OCI-LY1 (cell line): ENCODE measurements at regions not wholly inside any gene's neighbourhood (a gene's known extent, or its start where the extent isn't known, plus 50 kb on each side); places are given as distances from the start of the nearest gene placed in this dataset.

Experiments
- H2AFZ ChIP-seq: fragments of 200-600 bp; sonication (generic), shearing (Covaris generic); 2 replicates; pipeline ENCODE4 v1.6.0; 2014; ENCODE audit warnings: antibody characterized with exemption, mild to moderate bottlenecking, low read length
- H3F3A ChIP-seq: fragments of 200-600 bp; sonication (generic), shearing (Covaris generic); 2 replicates; pipeline ENCODE4 v1.6.0; 2014; ENCODE audit warnings: mild to moderate bottlenecking, antibody characterized with exemption, low read length, moderate library complexity; ENCODE audit not compliant: insufficient read depth
- H3K27ac ChIP-seq: fragments of 200-600 bp; sonication (generic); 2 replicates; pipeline ENCODE4 v1.5.1; 2014; ENCODE audit warnings: low read length, mixed run types, mild to moderate bottlenecking, low read depth; ENCODE audit not compliant: poor library complexity, severe bottlenecking
- H3K27me3 ChIP-seq: fragments of 200-600 bp; sonication (generic); 2 replicates; pipeline ENCODE4 v1.6.0; 2014; ENCODE audit warnings: antibody characterized with exemption, mild to moderate bottlenecking, low read length, moderate library complexity; ENCODE audit not compliant: insufficient read depth
- H3K36me3 ChIP-seq: fragments of 200-600 bp; sonication (generic); 2 replicates; pipeline ENCODE4 v1.6.1; 2014; ENCODE audit warnings: mild to moderate bottlenecking, antibody characterized with exemption, low read length, moderate library complexity, mixed read lengths; ENCODE audit not compliant: insufficient read depth
- H3K4me1 ChIP-seq: fragments of 200-600 bp; sonication (generic); 2 replicates; pipeline ENCODE4 v1.5.1; 2014; ENCODE audit warnings: mild to moderate bottlenecking, low read length, moderate library complexity; ENCODE audit not compliant: insufficient read depth, severe bottlenecking
- H3K4me2 ChIP-seq: fragments of 200-600 bp; sonication (generic), shearing (Covaris generic); 2 replicates; pipeline ENCODE4 v1.6.1; 2014; ENCODE audit warnings: low read length
- H3K4me3 ChIP-seq: fragments of 200-600 bp; sonication (generic); 2 replicates; pipeline ENCODE4 v1.5.1; 2014; ENCODE audit warnings: low read length, low read depth, mild to moderate bottlenecking, mixed read lengths; ENCODE audit not compliant: poor library complexity, severe bottlenecking
- H3K79me2 ChIP-seq: fragments of 200-600 bp; shearing (Covaris generic); 2 replicates; pipeline ENCODE4 v1.6.1; 2016; ENCODE audit warnings: mixed run types, low read length, mixed read lengths; ENCODE audit not compliant: insufficient read depth
- H3K9ac ChIP-seq: fragments of 200-600 bp; sonication (generic), shearing (Covaris generic); 2 replicates; pipeline ENCODE4 v1.6.1; 2014; ENCODE audit warnings: mild to moderate bottlenecking, low read length, mixed read lengths
- H3K9me2 ChIP-seq: fragments of 200-600 bp; sonication (generic), shearing (Covaris generic); 2 replicates; pipeline ENCODE4 v1.6.1; 2014; ENCODE audit warnings: low read depth, mild to moderate bottlenecking, low read length, mixed read lengths
- H3K9me3 ChIP-seq: fragments of 200-600 bp; shearing (Covaris generic); 2 replicates; pipeline ENCODE4 v1.6.1; 2014; ENCODE audit warnings: low read length, mixed read lengths
- H4K20me1 ChIP-seq: fragments of 200-600 bp; sonication (generic), shearing (Covaris generic); 2 replicates; pipeline ENCODE4 v1.6.0; 2016; ENCODE audit warnings: mild to moderate bottlenecking, low read length; ENCODE audit not compliant: insufficient read depth
- EZH2 ChIP-seq: fragments of 200-600 bp; sonication (generic), shearing (Covaris generic); IDR thresholded peaks from 2 replicates; pipeline ENCODE4 v1.8.0; 2017; ENCODE audit warnings: borderline replicate concordance, mixed run types, mild to moderate bottlenecking, antibody characterized with exemption, low read length, moderate library complexity, mixed read lengths
- TF ChIP-seq, protein P1 (sequence below): fragments of 200-600 bp; sonication (generic), shearing (Covaris generic); IDR thresholded peaks from 2 replicates; pipeline ENCODE4 v1.5.1; 2017; ENCODE audit warnings: mild to moderate bottlenecking, antibody characterized with exemption, low read length, moderate library complexity, mixed read lengths

DNA sequence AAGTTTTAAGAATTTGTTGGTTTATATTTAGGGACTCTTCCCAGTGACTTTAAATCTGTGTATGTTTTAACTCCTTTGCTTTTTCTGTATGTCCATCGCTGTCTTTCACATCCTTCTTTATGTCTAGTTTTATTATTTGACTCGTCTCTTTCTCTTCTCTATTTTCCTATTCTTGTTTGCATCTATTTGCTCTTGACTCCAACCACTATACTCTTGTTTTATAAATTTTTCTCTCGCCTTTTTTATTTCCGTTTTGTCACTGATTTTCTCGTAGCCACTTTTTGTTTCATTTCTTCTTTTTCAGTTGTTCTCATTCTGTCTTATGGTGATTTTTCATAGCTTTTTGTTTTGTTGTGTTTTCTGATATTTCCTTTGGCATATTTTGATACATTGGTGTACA, 170.5 kb upstream of the NETO1 start:
- no peak overlapping the region for H2AFZ ChIP-seq
- no peak overlapping the region for H3K4me2 ChIP-seq
- H3K36me3 ChIP-seq = no peaks in the 10 kb centered on the region
- no peak overlapping the region for H3K9ac ChIP-seq
- H3K4me3 ChIP-seq = no peak overlapping the region
- no peak overlapping the region for H3K27ac ChIP-seq
- H3K9me3 ChIP-seq = no peaks in the 10 kb centered on the region
- no peaks in the 10 kb centered on the region for H3F3A ChIP-seq
- TF ChIP-seq, protein P1, sequence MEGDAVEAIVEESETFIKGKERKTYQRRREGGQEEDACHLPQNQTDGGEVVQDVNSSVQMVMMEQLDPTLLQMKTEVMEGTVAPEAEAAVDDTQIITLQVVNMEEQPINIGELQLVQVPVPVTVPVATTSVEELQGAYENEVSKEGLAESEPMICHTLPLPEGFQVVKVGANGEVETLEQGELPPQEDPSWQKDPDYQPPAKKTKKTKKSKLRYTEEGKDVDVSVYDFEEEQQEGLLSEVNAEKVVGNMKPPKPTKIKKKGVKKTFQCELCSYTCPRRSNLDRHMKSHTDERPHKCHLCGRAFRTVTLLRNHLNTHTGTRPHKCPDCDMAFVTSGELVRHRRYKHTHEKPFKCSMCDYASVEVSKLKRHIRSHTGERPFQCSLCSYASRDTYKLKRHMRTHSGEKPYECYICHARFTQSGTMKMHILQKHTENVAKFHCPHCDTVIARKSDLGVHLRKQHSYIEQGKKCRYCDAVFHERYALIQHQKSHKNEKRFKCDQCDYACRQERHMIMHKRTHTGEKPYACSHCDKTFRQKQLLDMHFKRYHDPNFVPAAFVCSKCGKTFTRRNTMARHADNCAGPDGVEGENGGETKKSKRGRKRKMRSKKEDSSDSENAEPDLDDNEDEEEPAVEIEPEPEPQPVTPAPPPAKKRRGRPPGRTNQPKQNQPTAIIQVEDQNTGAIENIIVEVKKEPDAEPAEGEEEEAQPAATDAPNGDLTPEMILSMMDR = no peak
- no peak for TF ChIP-seq EZH2
- H3K27me3 ChIP-seq = no peaks in the 10 kb centered on the region
- H3K9me2 ChIP-seq = no peaks in the 10 kb centered on the region
- H3K4me1 ChIP-seq = no peaks in the 10 kb centered on the region
- no peaks in the 10 kb centered on the region for H3K79me2 ChIP-seq
- H4K20me1 ChIP-seq = no peaks in the 10 kb centered on the region

DNA sequence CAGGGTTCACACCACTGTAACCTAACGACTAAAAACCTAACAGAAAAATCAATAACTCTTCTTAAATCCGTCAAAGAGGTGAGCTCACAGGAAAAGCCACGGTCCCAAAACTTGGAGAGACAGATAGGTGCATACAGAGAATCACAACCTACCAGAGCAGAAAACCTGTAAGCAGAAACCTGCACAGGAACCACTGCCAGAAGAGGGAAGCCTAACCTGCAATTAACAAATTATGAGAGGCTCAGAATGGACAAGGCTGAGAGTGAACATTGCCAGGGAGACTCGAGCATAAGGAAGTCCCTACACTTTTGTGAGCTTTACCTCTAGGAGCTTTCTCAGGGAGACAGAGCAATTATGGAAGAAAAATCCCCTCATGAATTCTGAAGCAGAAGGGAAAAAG, 156.2 kb upstream of the NETO1 start:
- Histone ChIP-seq H3K9me2 (no peaks in the 10 kb centered on the region), H3F3A (no peaks in the 10 kb centered on the region), H3K4me2 (no peak overlapping the region), H3K4me3 (no peak overlapping the region), H3K4me1 (no peaks in the 10 kb centered on the region), H3K79me2 (no peaks in the 10 kb centered on the region), H3K27me3 (no peaks in the 10 kb centered on the region), H4K20me1 (no peaks in the 10 kb centered on the region), H3K36me3 (no peaks in the 10 kb centered on the region), H2AFZ (no peak overlapping the region), H3K9ac (no peak overlapping the region), H3K27ac (no peak overlapping the region), H3K9me3 (no peaks in the 10 kb centered on the region)
- no peak for TF ChIP-seq EZH2
- TF ChIP-seq, protein P1 = no peak

DNA sequence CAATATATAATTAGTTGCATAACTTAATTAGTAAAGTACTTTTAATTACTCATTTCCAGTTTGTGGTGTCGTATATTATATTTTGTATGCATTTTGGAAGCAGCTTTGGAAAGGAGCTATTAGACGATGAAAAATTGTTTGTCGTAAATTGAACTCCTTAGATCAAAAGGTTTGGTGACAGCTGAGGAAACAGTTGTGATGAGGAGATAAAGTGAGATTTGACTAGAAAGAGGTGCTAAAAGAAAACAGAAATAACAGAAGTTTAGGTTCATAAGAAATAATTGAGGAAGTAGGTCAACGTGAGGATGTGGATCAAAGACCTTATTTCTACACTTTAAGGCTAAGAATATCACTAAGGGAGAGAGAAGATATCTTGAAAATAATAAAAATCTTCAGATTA, 141.9 kb upstream of the NETO1 start:
- Histone ChIP-seq H3K4me3 (no peak overlapping the region), H3F3A (no peaks in the 10 kb centered on the region), H3K4me1 (no peaks in the 10 kb centered on the region), H3K27me3 (no peaks in the 10 kb centered on the region), H2AFZ (no peak overlapping the region), H4K20me1 (no peaks in the 10 kb centered on the region), H3K4me2 (no peak overlapping the region), H3K27ac (no peak overlapping the region), H3K9me2 (no peaks in the 10 kb centered on the region), H3K36me3 (no peaks in the 10 kb centered on the region), H3K9me3 (no peaks in the 10 kb centered on the region), H3K9ac (no peak overlapping the region), H3K79me2 (no peaks in the 10 kb centered on the region)
- TF ChIP-seq EZH2 = no peak
- TF ChIP-seq, protein P1 = no peak
